Smooth muscle cell (in vitro differentiated cells): ENCODE measurements at regions not wholly inside any gene's neighbourhood (a gene's known extent, or its start where the extent isn't known, plus 50 kb on each side); places are given as distances from the start of the nearest gene placed in this dataset.
A peak's percentile ranks its signal among the peaks of the same experiment; 100 is the strongest.
"Not testable (repeated sequence)": the region's sequence is repeated elsewhere in the genome, so short reads cannot be mapped to it uniquely, and the experiment has no call there.

Experiments
- DNase-seq: peaks from one replicate; lab custom pipeline; 2025; ENCODE audit not compliant: unreplicated experiment; lab: John Stamatoyannopoulos, UW
- H2AFZ ChIP-seq: fragments of 200-600 bp; sonication (generic); 2 replicates; pipeline ENCODE4 v1.6.0; 2016; ENCODE audit warnings: antibody characterized with exemption, low read depth, mild to moderate bottlenecking
- H3F3A ChIP-seq: fragments of 200-600 bp; sonication (generic); 2 replicates; pipeline ENCODE4 v1.6.0; 2017; ENCODE audit warnings: antibody characterized with exemption, low read depth
- H3K27ac ChIP-seq: fragments of 200-600 bp; sonication (generic); 2 replicates; pipeline ENCODE4 v1.5.1; 2016; ENCODE audit warnings: low read depth, mild to moderate bottlenecking
- H3K27me3 ChIP-seq: fragments of 200-600 bp; sonication (generic); 2 replicates; pipeline ENCODE4 v1.6.1; 2016; ENCODE audit warnings: low read depth, mild to moderate bottlenecking
- H3K36me3 ChIP-seq: fragments of 200-600 bp; sonication (generic); 2 replicates; pipeline ENCODE4 v1.5.1; 2016; ENCODE audit warnings: low read depth
- H3K4me1 ChIP-seq: fragments of 200-600 bp; sonication (generic); 2 replicates; pipeline ENCODE4 v1.5.1; 2016; ENCODE audit warnings: low read depth
- H3K4me2 ChIP-seq: fragments of 200-600 bp; sonication (generic); 2 replicates; pipeline ENCODE4 v1.6.0; 2016; ENCODE audit warnings: mild to moderate bottlenecking
- H3K4me3 ChIP-seq: fragments of 200-600 bp; sonication (generic); 2 replicates; pipeline ENCODE4 v1.5.1; 2016; ENCODE audit warnings: mild to moderate bottlenecking
- H3K79me2 ChIP-seq: fragments of 200-600 bp; sonication (generic); 2 replicates; pipeline ENCODE4 v1.6.0; 2016; ENCODE audit warnings: low read depth, mild to moderate bottlenecking
- H3K9ac ChIP-seq: fragments of 200-600 bp; sonication (generic); 2 replicates; pipeline ENCODE4 v1.6.0; 2016; ENCODE audit warnings: low read depth
- H3K9me3 ChIP-seq: fragments of 200-600 bp; sonication (generic); replicated peaks from 2 replicates; pipeline ENCODE4 v1.5.1; 2016; ENCODE audit warnings: low read depth
- H4K20me1 ChIP-seq: fragments of 200-600 bp; sonication (generic); 2 replicates; pipeline ENCODE4 v1.6.0; 2016; ENCODE audit warnings: low read depth
- WGBS: methylation state at CpG from one replicate; pipeline ENCODE4 v1.1.7; 2016; ENCODE audit warnings: low lambda C conversion rate; 5-methylcytosine and 5-hydroxymethylcytosine counted together
- TF ChIP-seq, protein P1 (sequence below): fragments of 200-600 bp; sonication (generic); IDR thresholded peaks from 2 replicates; pipeline ENCODE4 v1.5.1; 2017; ENCODE audit warnings: borderline replicate concordance, mild to moderate bottlenecking, antibody characterized with exemption; ENCODE audit not compliant: insufficient read depth, poor library complexity, severe bottlenecking

GRCh38 chr7:109460296-109460695, 890.6 kb downstream of the DNAJB9 start:
- no peaks in the 10 kb centered on the region for H3K9me3 ChIP-seq
- no peaks in the 10 kb centered on the region for H3K79me2 ChIP-seq
- H3K27me3 ChIP-seq = no peaks in the 10 kb centered on the region
- no peaks in the 10 kb centered on the region for H3F3A ChIP-seq
- H3K4me1 ChIP-seq = no peaks in the 10 kb centered on the region
- H3K9ac ChIP-seq = no peak overlapping the region
- no peak overlapping the region for H2AFZ ChIP-seq
- H3K36me3 ChIP-seq = no peaks in the 10 kb centered on the region
- TF ChIP-seq, protein P1, sequence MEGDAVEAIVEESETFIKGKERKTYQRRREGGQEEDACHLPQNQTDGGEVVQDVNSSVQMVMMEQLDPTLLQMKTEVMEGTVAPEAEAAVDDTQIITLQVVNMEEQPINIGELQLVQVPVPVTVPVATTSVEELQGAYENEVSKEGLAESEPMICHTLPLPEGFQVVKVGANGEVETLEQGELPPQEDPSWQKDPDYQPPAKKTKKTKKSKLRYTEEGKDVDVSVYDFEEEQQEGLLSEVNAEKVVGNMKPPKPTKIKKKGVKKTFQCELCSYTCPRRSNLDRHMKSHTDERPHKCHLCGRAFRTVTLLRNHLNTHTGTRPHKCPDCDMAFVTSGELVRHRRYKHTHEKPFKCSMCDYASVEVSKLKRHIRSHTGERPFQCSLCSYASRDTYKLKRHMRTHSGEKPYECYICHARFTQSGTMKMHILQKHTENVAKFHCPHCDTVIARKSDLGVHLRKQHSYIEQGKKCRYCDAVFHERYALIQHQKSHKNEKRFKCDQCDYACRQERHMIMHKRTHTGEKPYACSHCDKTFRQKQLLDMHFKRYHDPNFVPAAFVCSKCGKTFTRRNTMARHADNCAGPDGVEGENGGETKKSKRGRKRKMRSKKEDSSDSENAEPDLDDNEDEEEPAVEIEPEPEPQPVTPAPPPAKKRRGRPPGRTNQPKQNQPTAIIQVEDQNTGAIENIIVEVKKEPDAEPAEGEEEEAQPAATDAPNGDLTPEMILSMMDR = no peak
- no peak overlapping the region for H3K4me2 ChIP-seq
- no peak for DNase-seq
- no peak overlapping the region for H3K27ac ChIP-seq
- WGBS = 81% methylated on average over 2 of the region's 2 CpGs
- H4K20me1 ChIP-seq = no peaks in the 10 kb centered on the region
- no peak overlapping the region for H3K4me3 ChIP-seq

- TF ChIP-seq, protein P1 = no peak
- no peaks in the 10 kb centered on the region for H4K20me1 ChIP-seq
- no peaks in the 10 kb centered on the region for H3K4me1 ChIP-seq
- no peak overlapping the region for H3K4me3 ChIP-seq
- H3K4me2 ChIP-seq = no peak overlapping the region
- no peaks in the 10 kb centered on the region for H3F3A ChIP-seq
- H3K27me3 ChIP-seq = no peaks in the 10 kb centered on the region
- no peak overlapping the region for H3K9ac ChIP-seq
- H2AFZ ChIP-seq = peak overlapping the region; percentile 51
- WGBS = 91% methylated on average over 3 of the region's 3 CpGs
- H3K36me3 ChIP-seq = no peaks in the 10 kb centered on the region
- no peak for DNase-seq
- H3K27ac ChIP-seq = no peak overlapping the region
- H3K79me2 ChIP-seq = no peaks in the 10 kb centered on the region
- H3K9me3 ChIP-seq = no peaks in the 10 kb centered on the region
Measured at GRCh38 chr7:109462171-109462570, 892.5 kb downstream of the DNAJB9 start.

GRCh38 chr7:109467729-109468128, 898.1 kb downstream of the DNAJB9 start:
- not testable (repeated sequence) for H3K27ac ChIP-seq, DNase-seq, H3K4me2 ChIP-seq, H3K4me1 ChIP-seq, H3K9me3 ChIP-seq, H3K9ac ChIP-seq, H3K36me3 ChIP-seq, H3K79me2 ChIP-seq, H3K4me3 ChIP-seq, H3K27me3 ChIP-seq, H2AFZ ChIP-seq, H3F3A ChIP-seq, H4K20me1 ChIP-seq
- 77% methylated on average over 4 of the region's 4 CpGs for WGBS

DNA sequence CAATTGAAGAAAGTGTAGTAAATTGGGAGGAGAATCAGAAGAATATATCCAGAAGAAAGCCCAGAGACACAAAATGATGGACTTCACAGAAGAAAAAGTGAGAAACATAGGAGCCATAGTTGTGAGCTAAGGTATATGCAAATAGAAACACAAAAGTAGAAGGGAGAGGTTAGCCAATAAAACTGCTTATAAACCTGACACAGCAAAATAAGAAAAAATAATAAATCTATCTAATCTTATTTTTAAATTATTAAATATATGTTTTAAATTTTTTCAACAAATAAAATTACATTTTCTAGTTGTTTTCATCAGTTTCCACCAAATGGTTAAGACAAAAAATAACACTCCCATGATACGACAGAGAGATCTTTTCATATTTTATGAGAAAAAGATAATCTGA, 903.5 kb downstream of the DNAJB9 start:
- WGBS = 97% methylated on average over 1 of the region's 1 CpG
- TF ChIP-seq, protein P1 = no peak

More for the DNA sequence above, 903.5 kb downstream of the DNAJB9 start:
- Histone ChIP-seq H2AFZ (no peak overlapping the region), H3K27ac (no peak overlapping the region), H4K20me1 (no peaks in the 10 kb centered on the region), H3F3A (no peaks in the 10 kb centered on the region), H3K9me3 (no peaks in the 10 kb centered on the region), H3K4me1 (no peaks in the 10 kb centered on the region), H3K79me2 (no peaks in the 10 kb centered on the region), H3K36me3 (no peaks in the 10 kb centered on the region), H3K4me3 (no peak overlapping the region), H3K27me3 (no peaks in the 10 kb centered on the region), H3K4me2 (no peak overlapping the region), H3K9ac (no peak overlapping the region)
- no peak for DNase-seq
